NCI-H82 treated with DMSO at 0.1 percent for 48 hours (cell line): ENCODE measurements at regions not wholly inside any gene's neighbourhood (a gene's known extent, or its start where the extent isn't known, plus 50 kb on each side); places are given as distances from the start of the nearest gene placed in this dataset.
"Not testable (repeated sequence)": the region's sequence is repeated elsewhere in the genome, so short reads cannot be mapped to it uniquely, and the experiment has no call there.

Source experiments
- DNase-seq: peaks from one replicate; lab custom pipeline; 2025; ENCODE audit not compliant: unreplicated experiment; lab: John Stamatoyannopoulos, UW

DNA sequence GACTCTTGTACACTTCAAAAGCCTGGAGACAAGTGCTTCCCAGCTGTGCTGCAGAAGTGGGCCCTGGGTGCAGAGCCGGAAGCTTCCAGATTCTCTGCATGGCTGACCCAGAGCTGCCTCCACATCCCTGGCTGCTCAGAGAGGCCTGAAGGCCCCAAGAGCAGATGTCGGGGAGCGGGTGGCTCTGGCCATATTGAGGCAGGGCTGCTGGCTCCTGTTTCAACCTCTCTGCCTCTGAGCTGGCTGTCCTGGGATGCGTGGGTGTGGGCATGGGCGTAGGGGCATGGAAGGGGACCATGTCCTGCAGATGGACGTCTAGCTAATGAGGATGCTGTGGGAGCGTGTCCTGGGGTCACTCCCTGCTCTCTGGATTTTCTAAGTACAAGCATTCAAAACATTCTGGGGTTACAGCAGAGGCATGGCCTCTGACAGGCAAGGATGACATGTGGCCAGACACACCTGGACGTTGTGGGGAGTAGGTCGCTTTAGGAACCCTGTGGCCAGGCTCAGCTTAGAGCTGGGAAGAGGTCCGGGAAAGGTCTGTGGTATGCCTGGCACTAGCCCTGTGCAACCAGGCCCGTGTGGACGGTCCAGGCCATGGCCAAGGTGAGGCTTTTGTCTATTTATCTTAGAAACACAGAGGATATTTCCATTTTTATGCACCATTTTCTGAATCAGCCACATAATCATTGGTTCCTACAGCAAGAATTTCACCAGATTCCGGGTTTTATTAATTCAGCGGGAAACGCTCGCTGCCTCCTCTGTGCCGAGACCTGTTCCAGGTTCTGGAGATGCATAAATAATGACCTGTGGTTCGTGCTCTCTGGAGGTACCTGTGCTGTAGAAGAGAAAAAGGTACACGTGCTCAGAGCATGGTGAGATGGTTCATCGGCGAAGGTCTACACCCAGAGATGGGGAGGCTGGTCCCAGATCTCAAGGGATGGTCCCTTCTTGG lies 361.1 kb downstream of the GLRX3 start:
- DNase-seq, result no peak

DNA sequence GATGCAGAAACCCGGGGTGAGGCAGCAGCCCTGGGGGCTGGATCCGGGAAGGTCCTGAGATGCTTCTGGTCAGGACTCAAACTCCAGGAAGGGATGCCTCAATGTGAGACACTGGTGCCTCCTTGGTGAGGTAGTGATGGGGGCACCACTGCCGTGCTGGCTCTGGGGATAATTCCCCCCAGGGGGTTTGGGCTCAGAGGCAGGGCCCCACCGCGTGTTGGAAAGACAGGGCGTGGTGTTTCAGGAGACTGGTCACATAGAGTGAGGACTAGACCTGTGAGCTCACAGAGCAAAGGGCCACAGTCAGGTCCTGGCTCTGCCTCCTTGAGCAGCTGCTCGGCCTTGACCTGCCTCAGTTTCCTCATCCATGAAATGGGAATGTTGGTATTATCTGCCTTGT lies 361.9 kb downstream of the GLRX3 start:
- DNase-seq, result no peak

DNA sequence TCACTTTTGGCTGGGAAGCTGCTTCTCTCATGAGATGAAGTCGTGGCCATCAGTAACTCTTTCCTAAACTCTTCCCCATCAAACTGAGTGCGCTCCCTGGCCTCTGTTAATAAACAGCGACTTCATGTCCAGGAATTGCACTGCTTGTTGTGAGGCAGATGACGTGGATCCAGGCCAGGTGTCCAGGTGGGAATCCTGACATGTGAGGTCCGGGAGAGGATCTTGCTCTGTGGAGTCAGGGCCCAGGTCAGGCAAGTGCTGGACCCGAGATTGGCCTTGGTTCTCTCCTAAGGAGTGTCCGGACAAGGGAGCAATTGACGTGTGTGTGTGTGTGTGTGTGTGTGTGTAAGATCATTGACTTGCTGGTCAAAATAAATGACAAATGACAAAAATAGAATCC lies 362.7 kb downstream of the GLRX3 start:
- no peak for DNase-seq

DNA sequence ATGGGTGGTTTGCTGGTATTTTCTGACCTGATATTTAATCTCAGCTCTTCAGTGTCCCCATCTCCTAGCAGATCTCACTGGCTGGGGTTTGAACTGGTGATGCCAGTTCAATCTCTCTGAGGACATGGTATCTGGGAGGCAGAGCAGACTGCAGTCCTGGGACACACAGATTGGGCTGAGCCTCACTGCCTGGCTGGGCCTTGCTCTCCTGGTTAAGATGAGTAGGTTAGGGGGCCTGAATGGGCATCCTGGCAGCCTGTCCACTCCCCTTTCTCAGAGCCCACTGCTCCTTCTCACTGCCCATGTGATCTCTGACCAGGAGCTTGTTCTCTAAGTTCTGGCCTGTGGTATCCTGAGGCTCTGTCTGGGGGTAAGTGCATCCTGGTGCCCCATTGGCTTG lies 363.4 kb downstream of the GLRX3 start:
- no peak for DNase-seq

DNA sequence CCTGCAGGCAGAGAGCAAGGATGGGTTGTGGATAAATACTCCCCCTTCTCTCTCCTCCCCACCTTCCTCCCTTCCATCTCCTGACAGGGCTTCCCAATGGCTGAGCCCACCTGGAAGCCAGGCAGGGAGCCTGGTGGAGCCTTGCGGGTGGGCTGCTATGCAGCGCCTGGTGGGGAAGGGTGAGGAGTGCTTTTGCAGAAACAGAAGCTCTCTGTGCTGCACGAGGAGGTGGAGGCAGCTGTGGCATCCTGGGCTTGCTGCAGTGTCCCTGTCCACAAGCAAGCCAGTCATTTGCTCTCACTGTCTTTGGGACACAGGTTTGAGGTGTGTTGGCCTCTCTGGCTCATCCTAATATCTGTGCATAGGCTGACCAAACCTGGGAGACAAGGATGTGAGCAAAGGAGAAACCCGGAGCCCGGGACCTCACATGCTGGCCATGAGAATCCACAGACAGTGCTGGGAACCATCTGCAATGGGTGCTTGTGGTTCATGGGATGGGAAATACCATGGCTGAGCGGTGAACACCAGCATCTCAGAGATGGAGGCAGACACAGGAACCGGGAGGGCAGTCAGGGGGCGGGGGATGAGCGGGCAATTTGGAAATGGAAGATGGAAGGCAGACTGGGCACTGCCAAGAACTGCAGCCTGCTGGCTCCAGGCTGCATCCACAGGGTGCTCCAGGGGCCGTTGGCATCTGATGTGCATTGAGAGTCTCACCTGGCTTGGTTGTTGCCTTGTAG lies 364.2 kb downstream of the GLRX3 start:
- no peak for DNase-seq

DNA sequence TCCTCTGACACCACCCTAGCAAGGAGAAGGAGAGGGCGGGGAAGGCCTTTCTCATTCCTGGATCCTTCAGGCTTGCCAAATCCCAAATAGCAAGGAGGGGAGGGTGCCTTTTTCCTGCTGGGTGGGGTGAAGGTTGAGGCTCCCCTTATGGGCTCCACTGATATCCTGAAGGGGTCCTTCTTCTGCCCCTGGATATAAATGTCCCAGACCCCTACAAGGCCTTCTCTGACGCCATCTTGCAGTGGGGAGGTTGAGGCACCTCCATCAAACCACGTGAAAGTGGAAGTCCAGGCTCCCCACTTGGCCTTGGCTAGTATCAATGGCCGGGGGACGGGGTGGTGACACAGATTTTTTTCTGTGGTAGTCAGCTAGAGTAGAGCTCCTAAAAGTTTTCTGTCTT lies 371.3 kb downstream of the GLRX3 start:
- DNase-seq, result no peak

DNA sequence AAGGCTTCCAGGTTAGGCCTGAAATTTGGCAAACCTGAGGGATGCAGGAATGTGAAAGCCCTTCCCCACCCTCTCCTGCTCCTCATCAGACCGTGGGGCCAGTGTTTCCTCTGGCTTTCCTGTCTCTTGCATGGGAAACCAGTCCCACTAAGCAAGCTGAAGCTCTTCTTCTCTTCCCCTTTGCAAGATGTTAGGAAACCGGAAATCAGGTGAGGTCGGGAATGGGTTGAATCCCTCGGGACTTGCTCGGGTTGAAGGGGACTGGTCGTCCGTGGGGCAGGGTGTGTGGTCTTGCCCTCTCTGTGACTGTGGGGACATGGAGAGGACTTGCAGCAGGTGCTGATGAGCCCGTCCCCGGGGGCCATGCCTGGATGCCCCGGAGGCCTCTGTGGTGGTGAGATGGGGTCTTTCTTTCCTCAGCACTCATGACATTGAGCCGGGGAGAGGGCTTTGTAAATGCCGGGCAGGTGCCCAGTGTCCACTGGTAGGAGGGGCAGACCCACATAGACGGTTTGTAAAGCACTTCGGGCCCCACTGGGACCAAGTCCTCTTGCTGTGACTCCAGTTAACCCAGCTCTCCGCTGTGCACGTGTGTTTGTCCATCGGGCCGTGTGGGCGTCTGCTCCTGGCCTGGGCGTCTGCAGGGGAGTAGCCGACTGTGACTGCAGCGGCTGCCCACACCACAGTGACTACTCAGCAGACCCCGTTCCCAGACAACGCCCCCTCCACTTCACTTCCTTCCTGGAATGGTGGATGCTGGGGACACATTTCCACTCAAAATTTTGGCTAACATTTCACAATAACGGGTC lies 373.9 kb downstream of the GLRX3 start:
- DNase-seq, result no peak

DNA sequence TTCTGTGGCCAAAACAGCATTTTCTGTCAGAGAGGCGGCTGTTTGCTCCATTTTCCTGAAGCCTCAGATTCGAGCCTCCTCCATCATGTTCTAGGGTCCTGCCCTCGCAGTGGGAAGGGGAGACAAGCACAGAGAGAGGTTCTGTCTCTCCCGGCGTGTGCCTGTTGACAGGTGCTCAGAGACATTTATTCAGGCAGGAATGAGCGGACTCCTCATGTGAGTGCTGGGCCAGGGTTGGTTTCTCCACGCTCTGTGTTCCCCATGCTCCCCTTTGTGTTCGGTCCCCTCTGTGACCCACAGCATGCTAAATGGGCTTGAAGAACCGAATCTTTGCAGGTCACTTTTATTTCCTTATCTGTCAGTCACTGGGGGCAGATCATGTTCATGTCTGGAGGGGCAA lies 374.6 kb downstream of the GLRX3 start:
- no peak for DNase-seq

DNA sequence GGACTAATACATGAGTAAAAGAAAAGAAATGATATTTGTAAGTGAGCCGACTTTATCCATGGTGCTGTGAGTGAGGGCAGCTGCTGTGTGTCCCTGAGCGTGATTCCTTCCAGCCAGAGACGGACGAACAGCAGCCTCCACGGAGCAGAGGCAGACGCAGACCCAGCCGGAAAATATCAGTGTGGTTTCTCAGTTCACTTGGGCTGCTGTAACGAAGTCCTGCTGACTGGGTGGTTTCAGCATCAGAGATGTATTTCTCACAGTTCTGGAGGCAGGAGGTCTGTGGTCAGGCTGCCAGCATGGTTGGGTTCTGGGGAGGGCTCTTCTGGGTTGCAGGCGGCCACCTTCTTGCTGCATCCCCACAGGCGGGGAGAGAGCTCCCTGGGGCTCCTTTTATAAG lies 375.6 kb downstream of the GLRX3 start:
- no peak for DNase-seq

DNA sequence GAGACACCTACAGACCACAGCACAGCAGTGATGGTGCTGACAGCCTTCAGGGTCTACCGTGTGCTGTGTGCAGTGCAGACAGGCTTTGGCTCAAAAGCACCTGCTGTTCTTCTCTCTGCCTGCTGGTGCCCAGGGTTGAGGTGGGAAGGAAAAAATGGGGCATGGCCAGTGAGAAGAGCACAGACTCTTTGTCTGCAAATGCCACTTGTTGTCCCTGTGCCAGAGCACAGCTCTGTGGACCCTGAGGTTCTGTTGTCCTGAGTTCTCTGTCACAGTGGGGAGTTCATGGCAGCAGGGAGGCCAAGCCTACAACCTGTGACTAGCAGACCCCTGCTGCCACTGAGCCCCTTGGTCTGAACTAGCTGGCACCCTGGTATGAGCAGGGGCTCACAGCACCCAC lies 376.7 kb downstream of the GLRX3 start:
- DNase-seq, result no peak

DNA sequence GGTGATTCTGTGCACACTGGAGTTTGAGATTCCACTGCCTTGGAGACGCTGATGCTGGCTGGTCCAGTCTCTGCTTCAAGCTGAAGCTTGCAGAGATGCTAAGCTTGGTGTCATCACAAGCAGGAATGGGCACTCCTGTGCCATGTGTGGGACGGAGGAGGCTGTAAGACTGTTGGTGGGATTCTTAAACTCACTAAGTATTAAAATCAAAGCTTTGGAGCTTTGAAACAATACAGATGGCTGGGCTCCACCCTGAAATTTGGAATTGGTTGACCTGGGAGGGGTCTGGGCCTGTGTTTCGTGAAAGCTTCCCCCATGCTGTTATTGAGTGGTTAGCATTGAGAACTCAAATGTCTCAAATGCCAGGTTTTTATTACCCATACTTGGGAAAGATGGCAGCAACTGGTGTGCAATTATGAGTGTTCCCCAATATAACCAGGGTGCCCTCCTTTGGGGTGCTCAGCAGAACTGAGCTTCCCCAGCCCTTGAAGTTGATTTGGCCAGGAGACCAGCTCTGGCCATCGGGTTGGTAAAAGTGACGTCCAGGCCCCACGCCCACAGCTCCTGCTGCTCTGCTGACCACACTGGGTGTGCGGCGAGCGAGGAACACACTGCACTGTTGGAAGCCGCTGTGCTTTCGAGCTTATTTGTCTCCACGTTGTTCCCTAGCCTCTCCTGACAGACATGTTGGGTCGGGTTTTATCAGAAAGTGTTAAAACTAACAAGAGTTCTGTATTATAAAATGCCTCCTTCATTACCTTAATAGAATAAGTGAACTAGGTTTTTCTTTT lies 377.7 kb downstream of the GLRX3 start:
- no peak for DNase-seq

DNA sequence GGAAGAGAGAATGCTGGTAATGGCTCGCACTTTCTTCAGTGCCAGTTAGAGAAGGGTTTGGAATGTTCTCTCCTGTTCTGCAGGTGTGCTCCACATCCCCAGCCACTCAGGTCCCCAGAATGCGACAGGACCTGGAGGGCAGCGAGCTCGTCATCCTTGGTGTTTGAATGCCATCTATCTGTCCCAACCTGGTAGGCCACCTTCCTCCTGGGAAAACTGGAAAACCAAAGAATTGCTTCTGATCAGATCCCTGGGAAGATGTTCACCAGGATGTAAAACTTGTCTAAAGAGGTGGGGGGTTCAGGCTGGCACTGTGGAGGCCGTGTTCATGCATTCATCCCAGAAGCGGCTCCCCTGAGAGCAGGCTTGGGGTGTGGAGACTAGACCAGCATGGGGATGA lies 379.5 kb downstream of the GLRX3 start:
- DNase-seq, result no peak

DNA sequence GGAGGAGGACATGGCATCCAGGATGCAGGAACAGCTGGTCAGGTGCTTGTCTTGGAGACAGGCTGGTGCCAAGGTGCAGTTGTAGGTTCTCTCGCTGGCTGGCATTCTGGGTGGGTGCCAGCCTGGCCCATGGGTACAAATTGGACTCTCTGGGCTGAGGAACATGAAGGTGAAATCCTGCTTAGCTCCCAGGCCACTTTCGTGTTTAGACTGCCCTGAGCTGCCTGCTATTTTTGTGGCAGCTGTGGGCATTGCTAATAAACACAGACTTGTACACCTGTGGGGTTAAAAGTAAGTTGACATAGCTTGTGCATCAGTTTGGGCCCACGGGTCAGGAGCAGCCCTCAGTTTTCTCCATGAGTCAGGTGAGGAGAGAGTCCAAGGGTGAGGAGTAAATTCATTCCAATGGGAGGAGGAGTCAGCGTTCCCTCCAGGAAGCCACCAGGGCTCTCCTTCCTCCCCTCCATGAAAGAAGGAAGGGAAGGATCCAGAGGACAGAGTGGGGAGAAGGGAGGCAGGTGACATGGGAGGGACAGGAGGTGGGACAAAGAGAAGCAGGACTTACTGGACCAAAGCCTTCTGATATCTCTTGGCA lies 380.0 kb downstream of the GLRX3 start:
- no peak for DNase-seq

DNA sequence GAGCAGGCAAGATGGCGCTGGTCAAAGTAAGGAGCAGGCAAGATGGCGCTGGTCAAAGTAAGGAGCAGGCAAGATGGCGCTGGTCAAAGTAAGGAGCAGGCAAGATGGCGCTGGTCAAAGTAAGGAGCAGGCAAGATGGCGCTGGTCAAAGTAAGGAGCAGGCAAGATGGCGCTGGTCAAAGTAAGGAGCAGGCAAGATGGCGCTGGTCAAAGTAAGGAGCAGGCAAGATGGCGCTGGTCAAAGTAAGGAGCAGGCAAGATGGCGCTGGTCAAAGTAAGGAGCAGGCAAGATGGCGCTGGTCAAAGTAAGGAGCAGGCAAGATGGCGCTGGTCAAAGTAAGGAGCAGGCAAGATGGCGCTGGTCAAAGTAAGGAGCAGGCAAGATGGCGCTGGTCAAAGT lies 382.7 kb downstream of the GLRX3 start:
- not testable (repeated sequence) for DNase-seq

DNA sequence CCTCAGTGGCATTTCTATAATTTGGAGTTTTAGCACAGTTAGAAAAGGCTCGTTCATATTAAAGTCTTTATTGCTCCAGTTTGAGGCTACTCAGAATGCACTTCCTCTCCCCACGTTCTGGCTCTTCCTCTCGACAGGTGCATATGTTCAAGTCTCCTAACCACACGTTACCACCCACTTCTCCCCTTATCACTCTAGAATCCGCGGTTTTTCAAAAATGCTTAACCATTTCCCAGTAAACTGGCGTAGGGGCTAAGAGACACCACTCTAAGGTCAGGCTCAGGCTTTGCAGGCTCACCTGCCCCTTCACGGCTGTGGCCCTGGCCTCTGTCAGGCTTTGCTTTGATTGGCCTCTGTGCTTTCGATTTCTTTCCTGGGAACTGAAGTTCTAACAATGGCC lies 383.6 kb downstream of the GLRX3 start:
- DNase-seq, result no peak

DNA sequence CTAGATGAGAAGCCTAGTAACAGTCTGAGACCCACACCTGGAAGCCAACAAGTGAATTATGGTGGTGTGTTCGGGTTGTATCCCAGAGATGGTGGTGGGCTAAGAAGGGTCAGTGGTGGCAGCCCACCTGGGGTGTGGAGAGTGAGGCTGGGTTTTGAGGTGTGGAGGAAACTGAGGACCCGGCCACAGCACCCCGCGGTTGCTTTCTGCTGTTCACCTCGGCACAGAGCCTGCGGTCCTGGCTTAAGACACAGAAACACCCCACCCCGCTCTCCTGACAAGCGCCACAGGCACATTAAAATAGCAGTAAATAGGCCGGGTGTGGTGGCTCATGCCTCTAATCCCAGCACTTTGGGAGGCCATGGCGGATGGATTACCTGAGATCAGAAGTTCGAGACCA lies 395.1 kb downstream of the GLRX3 start:
- no peak for DNase-seq

DNA sequence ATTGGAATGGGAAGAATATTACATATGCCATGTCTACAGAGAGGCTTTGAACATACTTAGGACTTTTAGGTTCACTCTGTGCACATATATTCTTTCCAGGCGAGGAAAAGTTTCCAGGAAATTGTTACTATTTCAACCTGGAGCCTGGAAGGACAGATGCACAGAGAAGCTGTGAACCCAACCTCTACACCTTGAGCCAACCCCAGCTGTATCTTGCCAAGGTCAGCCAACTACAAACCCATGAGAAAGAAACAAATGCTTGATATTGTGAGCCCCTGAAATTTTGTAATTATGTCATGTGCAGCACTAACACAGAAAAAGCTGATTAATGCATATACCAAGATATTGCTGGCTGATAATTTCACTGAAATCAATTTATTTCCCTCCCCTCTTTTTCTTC lies 404.9 kb downstream of the GLRX3 start:
- no peak for DNase-seq

DNA sequence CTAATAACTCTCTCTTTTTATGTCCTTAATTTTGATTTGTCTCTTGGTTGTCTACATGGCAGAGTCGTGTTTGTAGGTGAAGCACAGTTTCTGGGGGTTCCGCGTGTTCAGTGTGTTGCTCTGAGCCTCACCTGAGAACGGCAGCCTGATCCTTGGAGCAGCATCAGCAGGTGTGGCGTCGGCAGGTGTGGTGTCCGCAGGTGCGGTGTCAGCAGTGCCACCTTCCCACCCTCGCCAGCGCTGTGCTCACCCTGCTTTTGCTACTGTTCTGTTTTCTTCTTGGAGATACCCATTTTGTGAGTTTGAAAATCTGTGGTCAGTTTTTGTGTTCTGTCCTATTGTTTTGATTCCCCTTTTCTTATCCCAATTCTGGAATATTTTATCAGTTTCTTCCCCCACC lies 406.6 kb downstream of the GLRX3 start:
- no peak for DNase-seq

DNA sequence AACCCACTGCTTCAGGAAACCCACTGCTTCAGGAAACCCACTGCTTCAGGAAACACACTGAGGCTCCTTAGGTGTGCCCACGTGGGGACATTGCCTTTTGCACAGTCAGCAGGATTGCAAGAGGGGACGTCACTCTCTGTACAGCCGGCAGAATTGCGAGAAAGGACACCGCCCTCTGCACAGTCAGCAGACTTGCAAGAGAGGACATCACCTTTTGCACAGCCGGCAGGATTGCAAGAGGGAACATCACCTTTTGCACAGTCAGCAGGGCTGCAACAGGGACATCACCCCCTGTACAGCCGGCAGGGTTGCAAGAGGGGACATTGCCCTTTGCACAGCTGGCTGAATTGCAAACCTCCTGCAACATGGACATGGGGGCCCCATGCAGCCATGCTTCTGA lies 407.6 kb downstream of the GLRX3 start:
- DNase-seq, result no peak

DNA sequence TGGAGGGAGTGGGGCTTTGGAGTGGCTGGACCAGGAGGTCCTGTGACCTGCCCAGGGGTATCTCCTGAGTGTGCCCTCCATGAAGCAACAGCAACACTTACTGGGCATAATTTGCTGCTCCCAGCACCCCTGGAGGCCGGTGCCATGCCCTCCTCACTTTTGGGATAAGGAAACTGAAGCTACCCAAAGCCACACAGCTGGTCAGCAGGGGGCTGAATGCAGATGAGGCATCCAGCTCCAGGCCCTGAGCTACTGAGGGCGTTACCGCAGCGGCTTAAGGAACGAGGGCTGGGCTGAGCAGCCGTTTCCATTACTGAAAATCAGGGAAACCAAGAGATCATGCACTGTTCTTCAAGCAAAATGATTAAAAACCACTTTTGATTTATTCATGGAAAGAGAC lies 408.9 kb downstream of the GLRX3 start:
- no peak for DNase-seq
